RWPE1 (cell line): ENCODE measurements at regions not wholly inside any gene's neighbourhood (a gene's known extent, or its start where the extent isn't known, plus 50 kb on each side); places are given as distances from the start of the nearest gene placed in this dataset.
A peak's percentile ranks its signal among the peaks of the same experiment; 100 is the strongest.

Experiments used
- CTCF ChIA-PET: fragments of 350-600 bp; sonication (Branson Sonifier 250); formaldehyde crosslinking; extraction: SDS; loops from one replicate; lab custom pipeline; 2021; lab: Yijun Ruan, JAX
- POLR2A ChIA-PET: fragments of 400-600 bp; formaldehyde crosslinking; extraction: SDS; loops from one replicate; lab custom pipeline; 2020; ENCODE audit warnings: antibody characterized with exemption; ENCODE audit not compliant: low non-redundant PET; lab: Yijun Ruan, JAX
- DNase-seq: peaks from one replicate; pipeline ENCODE4 v3.0.0; 2012; ENCODE audit warnings: low spot score
- H3K27ac ChIP-seq: fragments of 450-650 bp; 2 replicates; pipeline ENCODE4 v1.5.1; 2017
- CTCF ChIP-seq: fragments of 450-650 bp; conservative IDR thresholded peaks from 2 replicates; pipeline ENCODE4 v1.5.1; 2017; ENCODE audit warnings: low read depth, mild to moderate bottlenecking

GRCh38 chr7:116310141-116310540, 99.8 kb downstream of the TES start:
- DNase-seq = no peak
- H3K27ac ChIP-seq = no peak overlapping the region
- ChIA-PET CTCF (no interaction called here), POLR2A (no interaction called here)
- no peak for TF ChIP-seq CTCF

GRCh38 chr7:116311259-116311658, 100.9 kb downstream of the TES start:
- no peak for TF ChIP-seq CTCF
- ChIA-PET CTCF (no interaction called here), POLR2A (no interaction called here)
- no peak for DNase-seq
- no peak overlapping the region for H3K27ac ChIP-seq

- ChIA-PET POLR2A (no interaction called here), CTCF (interaction anchor here (0.6 kb wide), 1 partner anchor 24 kb away, joined by 3 read pairs; no protein-coding TSS in a partner anchor)
- no peak for DNase-seq
- TF ChIP-seq CTCF = no peak
- no peak overlapping the region for H3K27ac ChIP-seq
Measured at GRCh38 chr7:116311816-116312471, 101.6 kb downstream of the TES start.

- POLR2A ChIA-PET = interaction anchor here (0.7 kb wide), 1 partner anchor 43 kb away, joined by 3 read pairs; no protein-coding TSS in a partner anchor
- DNase-seq = peak; percentile 93
- CTCF ChIA-PET = no interaction called here
- peak overlapping the region; percentile 85 for H3K27ac ChIP-seq
- no peak for TF ChIP-seq CTCF
Measured at GRCh38 chr7:116315293-116315692, 105.0 kb downstream of the TES start.

GRCh38 chr7:116315803-116316202, 105.5 kb downstream of the TES start:
- ChIA-PET CTCF (interaction anchor here (0.7 kb wide), 1 partner anchor 67 kb away, joined by 3 read pairs; no protein-coding TSS in a partner anchor), POLR2A (no interaction called here)
- H3K27ac ChIP-seq = peak overlapping the region; percentile 85
- no peak for DNase-seq
- no peak for TF ChIP-seq CTCF

GRCh38 chr7:116316838-116317628, 106.7 kb downstream of the TES start:
- ChIA-PET CTCF (no interaction called here), POLR2A (no interaction called here)
- TF ChIP-seq CTCF = no peak
- H3K27ac ChIP-seq = peak overlapping the region; percentile 95
- DNase-seq = peak; percentile 90
